ENCODE measurements at regions not wholly inside any gene's neighbourhood (a gene's known extent, or its start where the extent isn't known, plus 50 kb on each side); places are given as distances from the start of the nearest gene placed in this dataset.
"Not testable (repeated sequence)": the region's sequence is repeated elsewhere in the genome, so short reads cannot be mapped to it uniquely, and the experiment has no call there.

DNA sequence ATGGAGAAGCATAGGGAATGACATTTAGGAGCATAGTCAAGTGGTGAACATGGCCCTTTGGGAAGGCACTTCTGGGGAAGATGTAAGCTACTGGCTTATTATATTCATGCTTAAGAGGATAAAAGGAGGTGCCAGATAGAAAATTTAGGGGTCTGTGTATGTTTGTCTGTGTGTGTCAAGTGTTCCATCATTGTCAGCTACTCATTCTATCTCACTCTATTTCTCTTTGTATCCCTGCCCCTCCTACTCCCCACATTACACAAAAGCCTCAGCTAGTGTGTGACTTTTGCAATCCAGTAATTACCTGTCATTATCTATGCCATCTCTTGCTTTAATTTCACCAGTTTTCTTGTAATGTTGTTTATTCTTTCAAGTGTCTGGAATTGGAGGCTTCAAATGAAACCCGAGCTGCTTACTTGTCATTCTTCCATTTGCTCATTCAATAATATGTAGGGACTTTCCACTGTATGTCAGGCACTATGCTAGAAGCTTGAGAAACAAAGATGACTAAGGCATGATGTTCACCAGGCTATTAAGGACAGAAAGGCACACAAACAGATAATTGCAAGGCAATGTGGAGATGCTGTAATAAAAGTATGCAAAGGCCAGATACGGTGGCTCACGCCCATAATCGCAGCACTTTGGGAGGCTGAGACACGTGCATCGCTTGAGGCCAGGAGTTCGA lies 229.8 kb upstream of the TEX13C start:
- DNase-seq, result no peak

DNA sequence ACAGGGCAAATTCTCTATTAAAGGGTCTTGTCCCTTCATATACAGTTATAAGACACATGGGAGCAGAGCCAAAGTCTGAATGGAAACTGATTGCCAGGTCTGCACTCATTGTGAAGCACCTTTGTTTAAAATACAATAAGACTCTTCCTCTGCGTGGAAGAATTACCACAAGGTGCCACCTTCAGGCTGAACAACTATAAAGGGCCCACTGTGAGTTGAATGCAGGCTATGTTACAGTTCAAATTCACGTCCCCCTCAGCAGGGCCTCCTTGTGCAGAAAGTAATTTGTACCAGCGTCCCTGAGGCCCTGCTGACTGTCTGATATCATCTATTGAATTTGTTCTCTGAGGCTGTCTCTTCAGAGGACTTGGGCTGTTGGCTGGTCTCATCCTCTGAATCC lies 225.8 kb upstream of the TEX13C start:
- DNase-seq, result no peak

DNA sequence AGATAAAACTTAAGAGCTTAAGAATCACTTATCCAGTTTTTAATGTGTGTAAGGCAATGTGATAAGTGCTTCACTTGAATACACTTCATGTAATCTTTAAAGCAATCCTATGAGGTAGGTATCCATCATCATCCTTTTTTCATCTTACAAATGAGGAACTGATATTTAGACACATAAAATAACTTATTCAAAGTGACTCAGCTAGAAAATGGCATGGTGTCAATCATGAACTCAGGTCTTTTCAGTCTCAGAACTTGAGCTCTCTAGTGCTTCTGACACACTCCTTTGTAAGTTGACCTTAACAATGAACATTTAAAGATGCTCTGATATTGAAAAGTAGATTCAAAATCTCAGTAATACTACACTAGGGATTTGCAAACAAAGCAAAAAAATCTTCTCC lies 224.8 kb upstream of the TEX13C start:
- no peak for DNase-seq

DNA sequence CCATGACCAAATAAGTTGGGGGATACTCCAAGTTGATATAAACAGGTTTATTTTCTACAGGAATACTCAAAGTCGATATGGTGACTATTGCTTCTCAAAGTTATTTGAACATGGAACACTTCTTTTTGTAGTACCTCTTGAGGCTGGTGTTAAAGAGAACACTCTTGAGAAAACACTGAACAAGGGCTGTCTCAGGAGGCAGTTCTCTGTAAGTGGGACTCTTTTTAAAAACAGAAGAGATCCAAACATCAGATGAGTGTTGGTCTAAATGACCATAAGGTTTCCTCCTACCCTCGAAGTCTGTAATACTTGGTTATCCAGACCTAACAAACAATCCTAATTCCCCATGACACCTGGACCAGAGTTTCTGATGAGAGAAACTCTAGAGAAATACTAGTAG lies 223.2 kb upstream of the TEX13C start:
- DNase-seq, result no peak

DNA sequence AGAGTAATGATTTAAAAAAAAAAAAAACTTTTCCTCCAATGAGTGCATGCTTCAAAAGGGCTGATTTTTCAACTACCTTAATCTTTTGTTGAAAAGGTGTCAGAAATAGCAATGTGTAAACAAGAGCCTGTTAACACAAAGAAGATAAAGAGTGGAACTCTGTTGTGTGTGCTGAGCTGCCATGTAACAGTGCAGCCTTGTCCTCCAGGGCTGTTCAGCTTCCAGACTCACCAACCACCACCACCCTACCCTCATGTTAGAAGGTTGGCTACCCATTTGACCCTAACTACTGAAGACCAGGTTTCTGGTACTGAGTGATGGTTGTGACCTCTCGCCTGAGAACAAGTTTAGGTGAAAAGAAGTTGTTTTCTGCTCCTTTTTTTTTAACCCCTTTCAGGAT lies 222.8 kb upstream of the TEX13C start:
- no peak for DNase-seq

DNA sequence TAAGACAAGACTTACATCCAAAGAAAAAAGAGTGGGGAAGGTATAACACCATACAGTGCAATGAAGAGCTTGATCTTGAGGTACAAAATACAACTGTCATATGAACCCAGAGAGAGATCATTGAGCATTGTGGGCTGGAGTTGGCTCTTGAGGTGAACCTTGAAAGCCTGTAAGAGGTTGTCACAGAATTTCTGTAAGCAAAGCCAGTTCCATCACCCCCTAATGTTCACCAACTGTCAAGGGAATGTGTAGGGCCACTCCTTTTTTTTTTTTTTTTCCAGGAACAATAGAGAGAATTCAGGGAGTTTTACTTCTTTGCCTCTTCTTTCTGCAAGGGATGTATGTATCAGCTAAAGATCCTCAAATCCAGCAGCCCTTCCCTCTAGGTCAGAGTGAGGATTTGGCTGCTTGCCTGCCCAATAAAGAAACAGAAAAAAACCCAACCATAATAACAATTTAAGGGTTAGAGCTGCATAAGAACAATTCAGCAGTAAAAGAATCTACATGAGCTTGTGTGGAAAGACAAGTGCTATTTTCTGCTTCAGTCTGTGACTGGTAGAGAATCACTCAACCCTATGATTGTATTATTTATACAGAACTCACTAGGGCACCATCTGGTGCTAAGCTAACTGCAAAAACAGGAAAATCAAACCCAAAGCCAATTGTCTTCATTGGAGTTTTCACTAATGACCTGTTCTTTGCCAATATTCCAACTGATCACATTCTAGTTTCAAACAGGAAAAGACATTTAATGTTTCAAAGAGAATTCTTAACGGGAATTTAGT lies 217.5 kb upstream of the TEX13C start:
- no peak for DNase-seq

DNA sequence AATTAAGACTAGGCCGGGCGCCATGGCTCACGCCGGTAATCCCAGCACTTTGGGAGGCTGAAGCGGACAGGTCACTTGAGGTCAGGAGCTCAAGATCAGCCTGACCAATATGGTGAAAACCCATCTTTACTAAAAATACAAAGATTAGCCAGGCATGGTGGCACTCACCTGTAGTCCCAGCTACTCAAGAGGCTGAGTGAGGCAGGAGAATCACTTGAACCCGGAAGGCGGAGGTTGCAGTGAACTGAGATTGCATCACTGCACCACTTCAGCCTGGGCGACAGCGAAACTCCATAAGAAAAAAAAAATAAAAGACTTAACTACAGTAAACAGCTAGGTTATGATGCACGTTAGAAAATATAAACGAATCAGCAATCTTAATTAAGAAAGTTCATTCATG lies 216.0 kb upstream of the TEX13C start:
- no peak for DNase-seq

DNA sequence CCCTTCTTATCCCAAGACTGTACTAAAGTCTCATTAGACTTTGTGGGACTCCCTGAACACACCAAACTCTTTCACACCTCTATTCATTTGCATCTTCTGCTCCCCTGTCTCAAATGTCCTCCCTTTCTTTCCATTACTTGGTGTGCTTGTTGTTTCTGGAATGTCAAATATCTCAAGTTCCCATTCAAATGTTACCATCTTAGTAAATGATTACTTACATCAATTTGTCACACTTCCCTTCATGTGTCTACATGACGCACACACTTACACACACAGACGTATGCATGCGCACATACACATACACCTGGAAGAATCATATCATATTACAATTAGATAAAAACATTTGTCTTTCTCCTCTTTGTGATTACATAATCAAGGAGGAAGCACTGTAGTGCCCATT lies 210.8 kb upstream of the TEX13C start:
- no peak for DNase-seq

DNA sequence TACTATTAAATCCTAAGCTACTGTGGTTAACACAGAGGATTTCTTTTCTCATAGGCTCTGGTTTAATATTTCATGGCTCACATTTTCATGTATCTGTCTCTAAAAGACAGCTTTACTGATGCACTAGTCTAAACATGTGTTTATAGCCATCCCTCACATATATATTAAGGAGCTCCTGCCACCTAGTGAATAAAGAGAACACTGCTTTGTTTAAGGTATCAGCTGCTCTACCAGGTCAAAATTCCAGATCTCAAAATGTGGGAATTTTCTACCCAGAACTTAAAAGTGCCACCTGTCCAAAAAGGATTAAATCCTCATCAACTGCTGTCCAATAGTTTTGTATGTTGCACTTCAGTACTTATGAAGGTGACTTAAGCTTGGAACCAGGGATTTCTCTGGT lies 188.5 kb upstream of the TEX13C start:
- peak; percentile 8 for DNase-seq

DNA sequence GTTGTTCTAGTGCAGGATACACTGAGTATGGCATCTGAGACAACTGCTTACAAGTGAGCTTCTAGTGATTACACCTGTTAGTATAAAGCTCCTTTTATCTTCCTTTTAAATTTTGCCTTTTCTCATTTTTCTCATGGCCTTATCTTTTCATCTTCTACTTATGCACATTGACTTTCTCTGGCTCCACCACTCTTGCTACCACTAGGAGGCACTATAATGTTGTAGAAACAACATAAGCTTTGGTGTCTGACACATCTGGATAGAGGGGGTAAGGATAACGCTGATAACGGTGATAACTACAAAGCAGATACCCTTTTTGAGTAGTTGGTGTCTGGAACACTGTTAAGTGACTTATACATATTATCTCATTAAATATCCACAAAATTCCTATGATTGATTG lies 187.4 kb upstream of the TEX13C start:
- DNase-seq, result peak; percentile 65

DNA sequence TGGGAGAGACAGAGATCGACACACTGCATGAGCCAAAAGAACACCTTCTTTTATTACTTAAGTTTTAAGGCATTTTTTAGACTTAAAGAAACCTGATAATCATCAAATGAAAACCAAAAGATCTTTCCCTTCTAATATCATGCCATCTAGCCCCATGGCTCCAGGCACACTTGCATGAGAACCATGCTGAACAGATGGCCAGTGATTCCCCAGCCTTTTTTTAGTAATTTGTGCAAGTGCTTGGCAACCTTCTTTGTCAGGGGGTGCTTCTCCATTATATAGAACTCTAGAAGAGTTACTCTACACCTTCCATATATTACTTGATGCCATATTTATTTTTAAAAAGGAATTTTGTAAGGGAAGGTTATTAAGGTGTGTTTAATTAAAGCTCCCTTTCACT lies 182.2 kb upstream of the TEX13C start:
- no peak for DNase-seq

DNA sequence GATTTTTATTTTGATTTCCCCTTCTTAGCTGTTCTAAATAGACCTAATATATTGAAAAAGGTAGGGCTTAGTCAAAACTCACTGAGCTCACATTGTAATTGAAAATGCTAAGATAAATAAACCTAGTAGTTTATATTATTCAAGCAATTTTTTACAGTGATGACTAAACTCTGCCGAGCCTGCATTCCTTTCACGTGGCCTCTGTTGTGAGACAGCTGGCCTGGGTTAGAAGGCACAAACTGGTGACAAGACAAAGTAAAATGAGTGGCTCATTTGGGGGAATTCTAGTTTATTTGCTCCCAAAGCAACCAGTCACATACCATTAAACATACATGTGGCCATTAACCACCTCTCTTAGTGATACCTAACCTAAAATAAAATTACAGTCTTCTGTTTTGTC lies 169.4 kb upstream of the TEX13C start:
- no peak for DNase-seq

DNA sequence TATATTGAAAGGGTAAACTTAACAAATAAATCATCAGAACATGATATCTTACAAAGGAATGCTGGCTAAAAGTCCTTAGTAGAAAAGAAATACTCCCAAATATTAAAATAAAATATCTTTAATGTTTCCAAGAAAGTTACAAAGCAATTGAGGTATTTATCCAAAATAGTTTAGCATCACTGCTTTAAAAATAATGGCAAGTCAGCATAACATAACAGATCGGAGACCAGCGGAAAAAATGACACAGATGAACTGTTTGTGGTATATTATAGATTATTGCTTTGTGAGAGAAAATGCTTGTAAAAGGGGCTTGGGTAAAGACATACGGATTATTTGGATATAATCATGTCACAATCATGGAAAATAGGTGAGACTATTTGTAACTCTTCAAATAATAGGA lies 168.5 kb upstream of the TEX13C start:
- DNase-seq, result no peak

DNA sequence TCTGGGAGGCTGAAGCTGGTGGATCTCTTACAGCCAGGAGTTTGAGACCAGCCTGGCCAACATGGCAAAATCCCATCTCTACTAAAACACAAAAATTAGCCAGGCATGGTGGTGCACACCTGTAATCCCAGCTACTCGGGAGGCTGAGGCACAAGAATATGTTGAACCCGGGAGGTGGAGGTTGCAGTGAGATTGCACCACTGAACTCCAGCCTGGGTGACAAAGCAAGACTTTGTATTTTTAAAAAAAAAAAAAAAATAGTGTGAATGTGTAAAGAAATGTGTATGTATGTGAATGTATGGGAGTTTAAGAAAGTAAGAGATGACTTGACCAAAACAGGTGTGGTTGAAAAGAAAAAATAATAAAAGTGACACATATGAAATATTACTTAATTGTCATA lies 167.7 kb upstream of the TEX13C start:
- DNase-seq, result no peak

DNA sequence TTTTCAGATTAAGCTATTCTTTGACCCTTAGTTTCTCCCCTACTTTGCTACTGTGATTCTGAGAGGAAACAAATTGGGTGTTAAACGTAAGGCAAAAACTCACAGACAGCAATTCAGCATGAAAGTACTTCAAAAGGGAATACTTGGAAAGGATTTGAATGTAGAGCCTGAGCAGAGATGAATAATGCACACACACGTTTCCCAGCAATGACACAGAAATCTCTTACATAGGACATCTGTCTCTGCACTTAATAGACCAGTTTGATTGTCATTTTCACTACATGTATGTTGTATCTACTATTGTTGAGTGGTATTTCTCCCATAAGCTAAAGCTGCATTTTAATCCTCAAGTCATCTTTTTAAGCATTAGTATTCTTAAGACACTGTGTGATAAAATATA lies 166.1 kb upstream of the TEX13C start:
- DNase-seq, result no peak

DNA sequence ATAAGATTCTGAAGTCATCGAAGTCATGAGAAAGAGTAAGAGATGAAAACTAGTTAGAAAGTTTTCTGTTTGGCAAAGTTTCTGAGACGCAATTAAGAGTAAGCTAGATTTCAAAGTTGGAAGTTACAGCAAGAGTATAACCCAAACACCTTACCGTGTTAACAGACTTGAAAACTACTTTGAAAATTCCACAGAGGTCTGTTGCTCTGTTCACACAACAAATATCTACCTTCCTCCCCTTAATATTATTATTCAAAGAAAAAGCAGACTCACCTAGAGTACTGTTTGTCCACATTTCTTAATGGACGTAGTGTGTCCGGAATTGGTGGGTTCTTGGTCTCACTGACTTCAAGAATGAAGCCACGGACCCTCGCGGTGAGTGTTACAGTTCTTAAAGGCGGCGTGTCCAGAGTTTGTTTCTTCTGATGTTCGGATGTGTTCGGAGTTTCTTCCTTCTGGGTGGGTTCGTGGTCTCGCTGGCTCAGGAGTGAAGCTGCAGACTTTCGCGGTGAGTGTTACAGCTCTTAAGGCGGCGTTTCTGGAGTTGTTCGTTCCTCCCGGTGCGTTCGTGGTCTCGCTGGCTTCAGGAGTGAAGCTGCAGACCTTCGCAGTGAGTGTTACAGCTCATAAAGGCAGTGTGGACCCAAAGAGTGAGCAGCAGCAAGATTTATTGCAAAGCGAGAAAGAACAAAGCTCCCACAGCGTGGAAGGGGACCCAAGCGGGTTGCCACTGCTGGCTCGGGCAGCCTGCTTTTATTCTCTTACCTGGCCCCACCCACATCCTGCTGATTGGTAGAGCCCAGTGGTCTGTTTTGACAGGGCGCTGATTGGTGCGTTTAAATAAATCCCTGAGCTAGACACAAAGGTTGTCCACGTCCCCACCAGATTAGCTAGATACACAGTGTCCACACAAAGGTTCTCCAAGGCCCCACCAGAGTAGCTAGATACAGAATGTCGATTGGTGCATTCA lies 165.1 kb upstream of the TEX13C start:
- DNase-seq, result not testable (repeated sequence)

DNA sequence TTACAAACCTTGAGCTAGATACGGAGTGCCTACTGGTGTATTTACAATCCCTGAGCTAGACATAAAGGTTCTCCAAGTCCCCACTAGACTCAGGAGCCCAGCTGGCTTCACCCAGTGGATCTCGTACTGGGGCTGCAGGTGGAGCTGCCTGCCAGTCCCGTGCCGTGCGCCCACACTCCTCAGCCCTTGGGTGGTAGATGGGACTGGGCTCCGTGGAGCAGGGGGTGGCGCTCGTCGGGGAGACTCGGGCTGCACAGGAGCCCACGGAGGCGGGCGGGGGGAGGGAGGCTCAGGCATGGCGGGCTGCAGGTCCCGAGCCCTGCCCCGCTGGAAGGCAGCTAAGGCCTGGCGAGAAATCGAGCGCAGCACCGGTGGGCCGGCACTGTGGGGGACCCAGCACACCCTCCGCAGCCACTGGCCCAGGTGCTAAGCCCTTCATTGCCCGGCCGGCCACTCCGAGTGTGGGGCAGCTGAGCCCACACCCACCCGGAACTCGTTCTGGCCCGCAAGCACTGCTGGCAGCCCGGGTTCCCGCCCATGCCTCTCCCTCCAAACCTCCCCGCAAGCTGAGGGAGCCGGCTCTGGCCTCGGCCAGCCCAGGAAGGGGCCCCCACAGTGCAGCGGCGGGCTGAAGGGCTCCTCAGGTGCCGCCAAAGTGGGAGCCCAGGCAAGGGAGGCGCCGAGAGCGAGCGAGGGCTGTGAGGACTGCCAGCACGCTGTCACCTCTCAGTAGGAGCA lies 164.2 kb upstream of the TEX13C start:
- not testable (repeated sequence) for DNase-seq

DNA sequence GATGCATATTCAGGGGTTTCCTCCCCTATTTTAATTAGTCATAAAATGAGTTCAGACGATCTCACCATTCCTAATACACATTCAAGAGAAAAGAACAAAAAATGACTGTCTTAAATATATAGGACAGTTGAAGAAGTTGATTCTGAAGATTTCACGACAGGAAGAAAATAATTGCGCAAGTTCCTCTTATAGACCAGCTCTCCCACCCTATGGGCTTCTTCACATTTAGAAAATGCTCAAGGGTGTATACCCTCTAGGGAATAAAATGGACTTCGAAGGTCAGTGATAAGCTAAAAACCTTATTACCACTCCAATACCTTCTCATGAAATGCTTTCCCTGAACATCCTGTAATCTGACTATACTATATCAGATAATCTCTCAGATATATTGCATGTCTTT lies 149.2 kb upstream of the TEX13C start:
- no peak for DNase-seq

DNA sequence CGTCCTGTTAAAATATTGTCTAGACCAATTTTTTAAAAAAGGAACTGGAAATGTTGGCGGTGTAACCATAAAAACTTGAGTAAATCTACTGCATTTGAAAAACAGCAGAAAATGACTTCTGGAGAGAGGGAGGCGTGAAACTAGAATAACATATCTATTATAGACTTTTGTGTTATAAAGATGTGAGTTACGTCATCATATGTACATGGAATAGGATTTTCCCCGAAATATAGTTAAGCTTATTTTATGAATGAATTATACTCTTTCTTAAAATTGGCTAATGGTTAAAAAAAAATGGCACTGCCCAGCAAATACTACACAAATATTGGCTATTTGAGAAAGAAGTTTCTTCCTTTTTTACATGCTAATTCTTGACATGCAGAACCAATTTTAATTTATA lies 147.1 kb upstream of the TEX13C start:
- DNase-seq, result no peak

DNA sequence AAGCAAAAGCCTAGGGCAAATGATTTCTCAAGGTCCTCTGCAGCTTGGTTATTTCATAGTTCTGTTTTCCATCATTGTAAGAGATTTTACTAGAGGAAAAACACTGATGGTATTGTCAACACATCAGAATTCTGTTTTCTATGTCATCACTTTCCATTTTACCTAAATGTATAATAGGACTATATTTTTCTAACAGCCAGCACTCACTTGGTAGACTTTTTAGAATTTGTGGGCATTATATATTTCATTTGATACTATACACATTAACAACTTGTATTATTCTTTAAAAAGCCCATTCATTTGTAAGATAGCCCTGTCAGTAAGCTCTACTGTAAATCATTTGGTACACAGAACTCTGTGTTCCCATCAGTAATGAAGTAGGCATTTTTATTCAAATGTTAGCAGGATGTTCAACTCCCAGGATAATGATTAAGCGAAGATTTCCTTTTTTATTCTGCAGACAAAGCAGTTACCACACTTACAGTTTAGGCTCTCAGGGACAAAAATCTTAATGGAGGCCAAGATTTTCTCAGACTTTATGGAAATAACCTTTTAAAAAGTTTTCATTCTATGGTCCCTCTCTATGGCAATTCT lies 143.6 kb upstream of the TEX13C start:
- no peak for DNase-seq

DNA sequence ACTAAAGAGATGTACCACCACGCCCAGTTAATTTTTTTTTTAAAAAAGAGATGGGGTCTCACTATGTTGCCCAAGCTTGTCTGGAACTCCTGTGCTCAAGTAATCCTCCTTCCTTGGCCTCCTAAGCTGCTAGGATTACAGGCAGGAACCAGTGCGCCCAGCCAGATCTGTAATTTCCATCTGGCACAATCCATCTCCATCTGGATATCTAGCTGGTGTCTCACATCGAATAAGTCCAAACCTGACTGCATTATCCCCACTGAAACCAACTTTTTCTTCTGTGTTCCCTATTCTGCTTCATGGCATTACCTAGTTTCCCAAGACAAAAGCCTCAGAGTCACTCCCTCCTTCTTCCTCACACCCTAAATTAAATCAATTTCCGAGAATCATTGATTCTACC lies 125.8 kb upstream of the TEX13C start:
- DNase-seq, result no peak

DNA sequence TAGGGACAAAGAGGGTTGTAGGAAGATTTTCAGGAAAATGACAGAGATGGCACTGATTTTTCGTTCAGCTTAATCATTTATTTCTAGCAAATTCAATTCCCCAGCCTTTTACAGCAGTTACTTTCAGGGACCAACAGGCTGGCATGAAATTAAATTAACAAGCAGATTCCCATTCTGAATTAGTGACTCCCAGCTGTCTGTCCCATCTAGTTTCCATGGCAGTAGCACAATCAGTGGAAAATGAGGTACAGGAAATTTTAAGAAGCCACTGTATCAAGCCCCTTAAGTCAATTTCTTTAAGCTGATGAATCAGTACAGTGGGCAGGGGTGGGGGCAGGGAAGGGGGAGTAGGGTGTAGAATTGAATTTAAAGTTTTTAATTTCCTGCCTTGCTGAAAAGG lies 121.1 kb upstream of the TEX13C start:
- DNase-seq, result no peak

Data from activated CD4-positive, alpha-beta T cell treated with anti-CD3 and anti-CD28 coated beads, Interleukin-2, Interleukin-6, amounts not matched to agents 100 ng/mL and 50 ng/mL, durations not matched to agents 16 hours and 8 hours (primary cell).